K562 (cell line): ENCODE measurements at regions not wholly inside any gene's neighbourhood (a gene's known extent, or its start where the extent isn't known, plus 50 kb on each side); places are given as distances from the start of the nearest gene placed in this dataset.

Source experiments
- ETV5 ChIP-seq: sonication (generic); formaldehyde crosslinking; IDR thresholded peaks from 2 replicates; pipeline ENCODE4 v1.4.0; 2020; ENCODE audit warnings: low read depth, mild to moderate bottlenecking, missing genetic modification reagents
- ZBTB17 ChIP-seq: fragments of 450-650 bp; formaldehyde crosslinking; IDR thresholded peaks from 2 replicates; pipeline ENCODE4 v1.4.0; 2020; ENCODE audit warnings: mild to moderate bottlenecking

DNA sequence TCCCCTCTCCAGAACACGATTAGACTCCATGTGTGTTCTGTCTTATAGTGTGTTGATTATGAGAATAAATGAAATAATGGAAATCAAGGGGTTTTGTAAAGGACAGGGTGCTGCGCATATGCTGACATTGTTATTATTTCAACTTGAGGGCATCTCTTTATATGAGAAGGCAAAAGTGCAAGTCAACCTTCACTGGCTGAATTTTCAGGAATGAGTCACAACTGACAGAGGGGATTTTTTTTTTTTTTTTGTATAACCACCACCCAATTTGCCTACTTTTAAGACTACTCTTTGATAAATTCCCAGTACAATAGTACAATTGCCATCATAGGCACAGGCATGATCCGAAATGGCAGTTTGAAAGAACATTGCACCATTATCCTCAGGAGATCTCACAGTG, 419.2 kb upstream of the NMUR2 start:
- TF ChIP-seq ZBTB17, result no peak
- TF ChIP-seq ETV5 (CRISPR knock-in tag), result no peak
